GM10266 (cell line): ENCODE measurements at regions not wholly inside any gene's neighbourhood (a gene's known extent, or its start where the extent isn't known, plus 50 kb on each side); places are given as distances from the start of the nearest gene placed in this dataset.

Experiments used
- DNase-seq: peaks from one replicate; pipeline ENCODE4 v3.0.0; 2012; ENCODE audit errors: extremely low spot score
- TF ChIP-seq, protein P1 (sequence below): IDR thresholded peaks from 2 replicates; pipeline ENCODE4 v1.5.1; 2012; ENCODE audit warnings: mild to moderate bottlenecking, low read depth; ENCODE audit not compliant: control insufficient read depth, insufficient read depth; ENCODE audit errors: missing control alignments

DNA sequence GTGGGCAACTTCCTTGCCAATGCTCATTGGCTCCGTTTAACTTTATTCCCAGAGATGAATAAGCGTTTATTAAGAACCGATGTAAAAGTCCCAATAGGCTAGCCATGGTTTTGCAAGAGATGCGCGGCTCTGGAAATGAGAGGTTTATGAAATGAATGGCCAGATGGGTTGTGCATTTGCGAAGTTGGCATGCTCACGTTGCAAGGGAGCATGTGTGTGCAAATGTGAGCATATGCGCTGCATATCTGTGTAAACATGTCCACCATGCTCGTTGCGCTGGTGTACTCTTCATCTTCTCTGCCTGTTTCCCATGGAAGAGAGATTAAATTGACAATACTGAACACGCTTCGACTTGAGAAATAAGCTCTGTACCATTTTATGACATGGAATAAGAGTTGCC lies 848.6 kb upstream of the RBFOX1 start:
- DNase-seq = no peak
- TF ChIP-seq, protein P1, sequence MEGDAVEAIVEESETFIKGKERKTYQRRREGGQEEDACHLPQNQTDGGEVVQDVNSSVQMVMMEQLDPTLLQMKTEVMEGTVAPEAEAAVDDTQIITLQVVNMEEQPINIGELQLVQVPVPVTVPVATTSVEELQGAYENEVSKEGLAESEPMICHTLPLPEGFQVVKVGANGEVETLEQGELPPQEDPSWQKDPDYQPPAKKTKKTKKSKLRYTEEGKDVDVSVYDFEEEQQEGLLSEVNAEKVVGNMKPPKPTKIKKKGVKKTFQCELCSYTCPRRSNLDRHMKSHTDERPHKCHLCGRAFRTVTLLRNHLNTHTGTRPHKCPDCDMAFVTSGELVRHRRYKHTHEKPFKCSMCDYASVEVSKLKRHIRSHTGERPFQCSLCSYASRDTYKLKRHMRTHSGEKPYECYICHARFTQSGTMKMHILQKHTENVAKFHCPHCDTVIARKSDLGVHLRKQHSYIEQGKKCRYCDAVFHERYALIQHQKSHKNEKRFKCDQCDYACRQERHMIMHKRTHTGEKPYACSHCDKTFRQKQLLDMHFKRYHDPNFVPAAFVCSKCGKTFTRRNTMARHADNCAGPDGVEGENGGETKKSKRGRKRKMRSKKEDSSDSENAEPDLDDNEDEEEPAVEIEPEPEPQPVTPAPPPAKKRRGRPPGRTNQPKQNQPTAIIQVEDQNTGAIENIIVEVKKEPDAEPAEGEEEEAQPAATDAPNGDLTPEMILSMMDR = no peak

DNA sequence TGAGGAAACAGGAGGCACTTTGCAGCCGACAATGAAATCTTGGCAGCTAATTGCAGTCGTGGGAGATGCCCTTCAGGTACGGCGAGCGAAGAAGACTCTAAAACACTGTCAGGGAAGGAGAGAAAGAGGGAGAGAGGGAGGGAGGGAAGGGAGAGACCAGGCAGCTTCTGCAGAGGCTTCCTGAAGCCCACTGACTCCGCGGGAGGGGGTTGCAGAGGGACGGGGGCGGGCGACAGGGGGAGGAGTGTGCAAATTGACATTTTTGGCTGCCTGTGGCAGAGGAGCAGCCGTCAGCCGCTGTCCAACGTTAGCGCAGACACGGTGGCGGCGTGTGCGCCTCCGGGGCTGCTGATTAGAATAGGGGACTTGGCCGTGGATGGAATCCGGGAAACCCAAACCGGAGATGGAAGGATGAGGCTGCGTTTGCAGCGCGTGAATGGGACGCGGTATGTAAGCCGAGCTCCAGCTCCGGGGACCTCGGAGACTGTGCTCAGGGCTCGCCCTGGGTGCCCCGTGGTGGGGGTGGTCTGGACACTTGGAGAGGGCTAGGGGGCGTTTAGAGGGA lies 849.1 kb upstream of the RBFOX1 start:
- TF ChIP-seq, protein P1 = no peak
- no peak for DNase-seq

DNA sequence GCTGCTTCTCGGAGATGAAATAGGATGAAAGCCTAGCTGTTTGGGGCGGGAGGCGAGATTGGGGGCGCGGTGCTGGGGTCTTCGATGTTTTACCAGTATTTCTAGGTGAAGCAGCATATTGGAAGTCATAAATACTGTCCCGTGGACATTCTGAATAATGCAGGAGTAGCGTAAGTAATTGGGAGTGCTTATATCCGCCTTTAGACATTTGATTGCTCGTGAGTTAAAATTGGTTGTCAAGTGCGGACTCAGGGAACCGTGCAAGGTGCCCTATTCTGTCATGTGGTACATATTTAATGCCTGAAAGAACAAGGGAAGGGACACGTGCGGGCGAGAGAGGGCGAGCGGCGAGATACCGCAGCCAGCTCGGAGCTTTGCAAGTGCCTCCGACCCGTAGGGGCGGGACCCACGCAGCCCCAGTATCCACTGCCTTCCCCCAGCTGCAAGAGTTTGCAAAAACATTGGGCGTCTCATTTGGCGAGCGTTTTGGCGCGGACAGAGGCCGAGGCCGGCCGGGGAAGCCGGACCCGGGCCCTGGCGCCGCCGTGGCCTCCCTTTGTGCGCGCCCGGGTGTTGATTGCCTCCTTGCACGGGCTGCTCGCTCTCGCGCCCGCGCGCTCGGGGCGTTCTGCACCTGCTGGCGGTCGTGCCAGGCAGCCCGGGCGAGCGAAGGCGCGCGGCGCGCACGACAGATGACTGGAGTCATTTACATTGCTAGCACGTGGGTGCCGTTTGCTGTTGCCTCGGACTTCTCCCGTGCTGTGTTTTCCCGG lies 849.8 kb upstream of the RBFOX1 start:
- DNase-seq = no peak

DNA sequence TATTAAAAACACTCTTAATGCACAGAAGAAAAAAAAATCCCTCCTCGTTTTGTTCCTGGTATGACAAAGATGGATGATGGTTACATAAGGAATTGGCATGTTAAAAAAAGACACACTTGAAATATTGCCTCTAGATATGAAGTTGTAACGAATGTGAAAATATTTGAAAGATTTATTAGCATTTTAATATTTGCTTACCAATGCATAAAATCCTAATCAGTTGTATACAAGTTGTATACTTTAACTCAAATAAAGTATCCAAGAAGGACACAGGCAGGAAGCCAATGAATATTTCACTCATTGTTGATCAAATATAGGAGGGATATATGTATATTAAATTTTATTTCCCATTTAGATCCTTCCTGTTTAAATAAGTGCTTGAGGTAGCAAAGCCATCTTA lies 850.8 kb upstream of the RBFOX1 start:
- DNase-seq = no peak
- TF ChIP-seq, protein P1 = no peak

More for the DNA sequence above, 849.8 kb upstream of the RBFOX1 start:
- TF ChIP-seq, protein P1 = no peak

DNA sequence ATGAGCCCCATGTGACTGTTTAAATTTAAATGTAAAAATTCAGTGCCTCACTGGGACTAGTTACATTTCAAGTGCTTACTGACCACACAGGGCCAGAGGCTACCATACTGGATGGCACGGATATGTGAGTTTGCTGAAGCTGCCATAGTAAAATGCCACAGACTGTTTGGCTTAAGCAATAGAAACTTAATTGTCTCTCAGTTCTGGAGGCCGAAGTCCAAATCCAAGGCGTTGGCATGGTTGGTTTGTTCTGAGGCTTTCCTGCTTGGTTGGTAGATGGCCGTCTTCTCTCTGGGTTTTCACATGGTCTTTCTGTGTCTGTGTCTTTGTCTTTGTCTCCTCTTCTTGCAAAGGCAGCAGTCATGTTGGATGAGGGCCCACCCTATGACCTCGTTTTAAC lies 878.9 kb upstream of the RBFOX1 start:
- no peak for DNase-seq
- TF ChIP-seq, protein P1 = no peak

DNA sequence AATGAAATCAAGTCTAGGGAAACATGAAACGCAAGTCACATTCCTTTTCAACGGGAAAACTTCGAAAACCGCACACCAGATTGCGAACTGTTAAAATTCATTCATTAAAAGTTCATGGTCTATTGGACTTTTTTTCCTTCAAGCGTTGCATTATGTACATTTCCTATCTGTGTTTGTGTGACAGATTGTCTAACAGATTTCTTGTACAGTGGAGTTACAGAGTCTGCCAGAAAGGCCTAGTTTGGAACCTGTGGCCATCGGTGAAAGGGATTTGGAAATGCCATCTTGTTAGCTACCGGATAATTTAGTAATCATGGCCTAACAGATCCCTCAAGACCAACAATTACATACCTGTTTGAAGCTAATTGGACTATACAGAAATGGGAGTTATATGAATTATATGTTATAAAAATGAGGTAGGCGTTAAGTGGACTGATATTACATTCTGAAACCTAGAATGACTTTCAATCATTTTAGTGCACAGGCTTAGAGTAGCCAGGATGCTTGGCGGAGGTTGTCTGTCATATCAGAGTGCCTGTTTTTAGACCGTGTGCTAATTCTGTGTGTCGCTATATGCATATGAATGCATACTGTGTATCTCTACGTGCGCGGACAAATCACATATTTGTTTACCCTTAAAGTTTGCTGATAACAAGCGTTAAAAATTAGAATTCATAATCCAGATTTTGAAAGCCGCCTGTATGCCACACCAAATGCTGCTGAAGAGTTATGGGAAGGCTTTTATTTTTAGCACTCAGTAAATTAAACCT lies 885.4 kb upstream of the RBFOX1 start:
- DNase-seq = no peak
- TF ChIP-seq, protein P1 = no peak
